Body of pancreas (tissue), 4 donors: ENCODE measurements at regions not wholly inside any gene's neighbourhood (a gene's known extent, or its start where the extent isn't known, plus 50 kb on each side); places are given as distances from the start of the nearest gene placed in this dataset.

Experiments used
- ATAC-seq: fragments of 150-250 bp; one replicate; pipeline ENCODE4 v1.9.1; 2016
- DNase-seq, 4 donors: peaks; one replicate each; pipeline ENCODE4 v3.0.0-alpha.2; 2019
- H3K27ac ChIP-seq, 4 donors: fragments of 200-600 bp; sonication (generic); 1 replicate in 3 of 4; 2 replicates in 1 of 4; pipeline versions ENCODE4 v1.5.1 to v1.6.1; 2016 to 2019; ENCODE audit warnings: mild to moderate bottlenecking in 1 of 4, mixed read lengths in 1 of 4, moderate library complexity in 1 of 4
- H3K27me3 ChIP-seq, 2 donors: fragments of 200-600 bp; sonication (generic); one replicate each; pipeline ENCODE4 v1.6.0; 2016; ENCODE audit warnings: mild to moderate bottlenecking in 1 of 2
- H3K36me3 ChIP-seq, 2 donors: fragments of 200-600 bp; sonication (generic); replicated peaks in 1 of 2; 2 replicates each; pipeline ENCODE4 v1.5.1; 2016; ENCODE audit warnings: low read depth in 2 of 2; ENCODE audit not compliant: insufficient read depth in 1 of 2
- H3K4me1 ChIP-seq: fragments of 200-600 bp; sonication (generic); one replicate; pipeline ENCODE4 v1.6.0; 2016
- H3K4me3 ChIP-seq, 2 donors: fragments of 200-600 bp; sonication (generic); 1 replicate in 1 of 2; 2 replicates in 1 of 2; pipeline ENCODE4 v1.5.1; 2016 to 2019
- H3K9me3 ChIP-seq, 3 donors: fragments of 200-600 bp; sonication (generic); 1 replicate in 2 of 3; 2 replicates in 1 of 3; pipeline ENCODE4 v1.5.1; 2016
- POLR2A ChIP-seq, 3 donors: fragments of 450-650 bp; IDR thresholded peaks; one replicate each; pipeline ENCODE4 v1.6.1; 2016; ENCODE audit warnings: antibody characterized with exemption in 3 of 3, mild to moderate bottlenecking in 2 of 3
- WGBS, 2 donors: methylation state at CpG; one replicate each; pipeline ENCODE4 v1.1.5; 2017; 5-methylcytosine and 5-hydroxymethylcytosine counted together
- intact Hi-C: fragments of 100-400 bp; cut with DNase I; formaldehyde crosslinking; loops from one replicate; pipeline ENCODE4 v1.15.1; 2023
- TF ChIP-seq, protein P1 (sequence below), 7 experiments: fragments of 450-650 bp in 4 of 7; fragments of 200-600 bp in 3 of 7; sonication (generic) in 3 of 7; IDR thresholded peaks; one replicate each; pipeline ENCODE4 v1.5.1; 2016 to 2019; ENCODE audit warnings: antibody characterized with exemption in 7 of 7

DNA sequence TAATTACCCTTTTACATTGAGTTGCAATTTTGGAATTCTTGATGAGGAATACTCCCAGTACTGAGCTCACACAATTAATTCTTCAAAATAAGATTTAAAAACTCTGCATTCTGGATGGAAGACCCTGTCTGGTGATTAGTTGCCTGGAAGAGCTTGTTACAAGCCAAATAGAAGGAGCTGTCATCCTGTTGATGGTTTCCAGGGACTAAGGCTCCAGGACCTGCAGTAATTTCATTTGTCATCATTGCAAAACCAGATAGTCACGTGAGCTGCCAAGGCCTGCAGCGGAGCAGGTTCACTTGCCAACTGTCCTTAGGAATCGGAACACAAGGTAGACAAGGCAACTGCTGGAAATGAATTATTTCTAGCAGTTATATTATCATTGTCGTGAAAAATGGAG, 597.7 kb downstream of the CCDC171 start:
- H3K27ac ChIP-seq, result no peak overlapping the region
- intact Hi-C loops, result no loop called here
- H3K4me3 ChIP-seq, result no peak overlapping the region
- DNase-seq (peak in 3 of 4 donors; percentile 33 to 42 (median 33)), ATAC-seq (no peak)
- no peaks in the 10 kb centered on the region for H3K9me3 ChIP-seq
- H3K4me1 ChIP-seq, result peaks cover 12% of the 10 kb centered on the region
- no peaks in the 10 kb centered on the region for H3K27me3 ChIP-seq
- 17 to 23% methylated on average over 4 of the region's 4 CpGs for WGBS, 2 donors
- H3K36me3 ChIP-seq, result no peaks in the 10 kb centered on the region
- TF ChIP-seq POLR2A (IDR thresholded peaks at IDR 0.05), result no peak
- TF ChIP-seq, protein P1, sequence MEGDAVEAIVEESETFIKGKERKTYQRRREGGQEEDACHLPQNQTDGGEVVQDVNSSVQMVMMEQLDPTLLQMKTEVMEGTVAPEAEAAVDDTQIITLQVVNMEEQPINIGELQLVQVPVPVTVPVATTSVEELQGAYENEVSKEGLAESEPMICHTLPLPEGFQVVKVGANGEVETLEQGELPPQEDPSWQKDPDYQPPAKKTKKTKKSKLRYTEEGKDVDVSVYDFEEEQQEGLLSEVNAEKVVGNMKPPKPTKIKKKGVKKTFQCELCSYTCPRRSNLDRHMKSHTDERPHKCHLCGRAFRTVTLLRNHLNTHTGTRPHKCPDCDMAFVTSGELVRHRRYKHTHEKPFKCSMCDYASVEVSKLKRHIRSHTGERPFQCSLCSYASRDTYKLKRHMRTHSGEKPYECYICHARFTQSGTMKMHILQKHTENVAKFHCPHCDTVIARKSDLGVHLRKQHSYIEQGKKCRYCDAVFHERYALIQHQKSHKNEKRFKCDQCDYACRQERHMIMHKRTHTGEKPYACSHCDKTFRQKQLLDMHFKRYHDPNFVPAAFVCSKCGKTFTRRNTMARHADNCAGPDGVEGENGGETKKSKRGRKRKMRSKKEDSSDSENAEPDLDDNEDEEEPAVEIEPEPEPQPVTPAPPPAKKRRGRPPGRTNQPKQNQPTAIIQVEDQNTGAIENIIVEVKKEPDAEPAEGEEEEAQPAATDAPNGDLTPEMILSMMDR (IDR thresholded peaks at IDR 0.05), result no peak

DNA sequence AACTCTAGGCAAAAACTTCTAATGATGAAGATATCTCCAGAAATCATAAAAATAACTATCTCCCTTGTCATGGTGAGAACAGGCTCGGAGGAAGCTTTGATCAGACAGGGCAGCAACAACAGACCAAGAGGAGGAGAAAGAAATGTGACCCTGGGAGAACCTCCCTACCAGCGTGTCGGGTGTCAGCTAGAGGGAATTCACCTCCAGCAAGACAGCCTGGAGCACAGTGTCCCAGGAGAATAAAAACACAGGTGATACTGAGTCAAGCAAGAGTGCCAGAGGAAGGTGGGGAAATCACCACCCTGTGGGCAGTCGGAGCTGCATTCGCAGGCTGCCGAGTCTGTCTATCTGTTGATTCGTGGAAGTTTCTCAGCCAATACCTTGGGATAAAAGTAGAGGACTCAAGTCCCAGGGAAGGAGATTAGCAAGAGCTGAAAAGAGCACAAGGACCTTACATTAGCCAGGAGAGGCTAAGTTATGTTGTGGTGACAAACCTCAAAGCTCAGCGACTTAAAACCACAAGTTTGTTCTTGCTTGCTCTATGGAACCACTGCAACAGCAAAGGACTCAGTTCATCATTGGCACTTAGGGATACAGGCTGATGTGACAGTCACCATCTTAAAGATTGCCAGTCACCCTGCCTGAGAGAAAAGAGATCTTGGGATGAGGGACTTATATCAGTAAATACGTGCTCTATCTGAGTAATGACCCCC, 598.3 kb downstream of the CCDC171 start:
- Histone ChIP-seq H3K9me3 (no peaks in the 10 kb centered on the region), H3K36me3 (no peaks in the 10 kb centered on the region), H3K4me1 (peaks cover 12% of the 10 kb centered on the region), H3K27ac (no peak overlapping the region), H3K4me3 (no peak overlapping the region), H3K27me3 (no peaks in the 10 kb centered on the region)
- WGBS, 2 donors, result 56 to 66% methylated on average over 9 of the region's 9 CpGs
- TF ChIP-seq, protein P1 (IDR thresholded peaks at IDR 0.05), result no peak
- TF ChIP-seq POLR2A (IDR thresholded peaks at IDR 0.05), result no peak
- ATAC-seq (no peak), DNase-seq (no peak)
- intact Hi-C loops, result no loop called here

DNA sequence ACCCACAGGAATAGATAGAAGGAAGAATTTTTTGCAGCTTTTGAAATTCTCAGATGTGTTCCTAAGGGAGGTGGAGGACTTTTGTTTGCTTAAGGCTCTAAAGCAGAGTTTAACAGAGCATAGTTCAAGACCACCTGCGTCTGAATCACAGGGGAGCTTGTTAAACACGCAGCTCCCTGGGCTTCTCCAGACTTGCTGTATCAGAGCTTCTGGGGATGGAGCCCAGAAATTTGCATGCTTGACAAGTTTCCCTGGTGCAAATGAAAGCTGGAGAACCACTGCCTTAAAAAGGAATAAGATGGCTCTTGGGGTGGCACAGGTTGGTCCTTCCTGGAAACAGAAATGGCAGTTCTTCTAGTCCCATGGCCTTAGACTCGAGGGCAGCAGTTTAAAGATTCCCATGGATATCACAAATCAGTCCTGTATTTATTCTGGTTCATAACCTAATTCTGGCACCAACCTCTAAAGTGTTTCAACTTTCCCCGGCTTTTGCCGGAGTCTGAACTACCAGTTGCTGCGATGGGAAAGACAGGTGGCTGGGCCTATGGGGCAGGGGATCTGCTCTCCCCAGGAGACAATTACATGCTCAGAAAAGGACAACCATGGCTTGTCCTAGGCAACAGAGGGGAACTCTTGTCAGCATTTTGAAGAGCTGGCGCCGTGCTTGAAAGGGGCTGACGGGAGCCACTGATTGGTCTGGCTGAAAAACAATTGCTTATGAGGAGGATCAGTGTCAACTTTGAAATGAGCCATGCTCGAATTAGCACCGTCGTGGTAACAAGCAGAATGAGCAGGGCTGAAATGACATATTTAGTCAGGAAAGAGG, 599.6 kb downstream of the CCDC171 start:
- 76 to 91% methylated on average over 11 to 12 of the region's 12 CpGs for WGBS, 2 donors
- no peaks in the 10 kb centered on the region for H3K36me3 ChIP-seq
- H3K27me3 ChIP-seq, result no peaks in the 10 kb centered on the region
- ATAC-seq, result no peak
- H3K9me3 ChIP-seq, result no peaks in the 10 kb centered on the region
- TF ChIP-seq, protein P1 (IDR thresholded peaks at IDR 0.05), result no peak
- no peak for TF ChIP-seq POLR2A (IDR thresholded peaks at IDR 0.05)
- DNase-seq, result no peak
- peaks cover 12% of the 10 kb centered on the region for H3K4me1 ChIP-seq
- intact Hi-C loops, result no loop called here
- H3K27ac ChIP-seq, result no peak overlapping the region
- H3K4me3 ChIP-seq, result no peak overlapping the region

DNA sequence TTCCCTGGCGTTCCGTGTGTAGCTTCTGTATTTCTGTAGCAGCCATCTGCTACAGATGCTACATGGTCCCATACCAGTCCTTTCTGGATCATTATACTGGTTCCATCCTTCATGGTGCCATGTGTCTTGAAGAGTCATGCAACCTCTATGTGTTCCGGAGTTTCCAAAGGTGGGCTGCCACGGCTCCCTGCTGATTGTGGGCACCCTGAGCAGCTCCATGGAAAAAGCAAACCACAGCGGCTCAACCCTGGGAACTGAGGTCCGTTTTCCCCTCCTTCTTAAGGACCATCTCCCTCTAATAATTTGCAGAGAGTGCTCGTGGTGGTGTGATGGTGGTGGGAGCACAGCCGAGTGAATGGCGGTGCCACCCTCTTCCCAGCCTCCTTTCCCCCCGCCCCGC, 600.4 kb downstream of the CCDC171 start:
- ATAC-seq (no peak), DNase-seq (no peak)
- H3K27ac ChIP-seq, result no peak overlapping the region
- H3K9me3 ChIP-seq, result no peaks in the 10 kb centered on the region
- no peaks in the 10 kb centered on the region for H3K36me3 ChIP-seq
- intact Hi-C loops, result no loop called here
- no peaks in the 10 kb centered on the region for H3K27me3 ChIP-seq
- H3K4me3 ChIP-seq, result no peak overlapping the region
- 92 to 93% methylated on average over 11 of the region's 11 CpGs for WGBS, 2 donors
- TF ChIP-seq POLR2A (IDR thresholded peaks at IDR 0.05), result no peak
- TF ChIP-seq, protein P1 (IDR thresholded peaks at IDR 0.05), result no peak
- peaks cover 12% of the 10 kb centered on the region for H3K4me1 ChIP-seq
